ENCODE measurements at regions not wholly inside any gene's neighbourhood (a gene's known extent, or its start where the extent isn't known, plus 50 kb on each side); places are given as distances from the start of the nearest gene placed in this dataset.

GRCh38 chr7:25368599-25369201 lies 140.4 kb upstream of the NPVF start:
- DNase-seq = no peak

- DNase-seq = no peak
Measured at GRCh38 chr7:25369786-25370185, 141.5 kb upstream of the NPVF start.

- DNase-seq = no peak
Measured at GRCh38 chr7:25371972-25372371, 143.7 kb upstream of the NPVF start.

- DNase-seq = no peak
Measured at GRCh38 chr7:25375805-25376600, 147.7 kb upstream of the NPVF start.

GRCh38 chr7:25379351-25380300 lies 151.3 kb upstream of the NPVF start:
- no peak for DNase-seq

- DNase-seq = no peak
Measured at GRCh38 chr7:25381818-25382589, 153.7 kb upstream of the NPVF start.

- DNase-seq = no peak
Measured at GRCh38 chr7:25382869-25383268, 154.6 kb upstream of the NPVF start.

GRCh38 chr7:25383402-25383801 lies 155.1 kb upstream of the NPVF start:
- no peak for DNase-seq

GRCh38 chr7:25384788-25385505 lies 156.7 kb upstream of the NPVF start:
- peak; percentile 18 for DNase-seq

GRCh38 chr7:25385506-25386136 lies 157.3 kb upstream of the NPVF start:
- DNase-seq = no peak

GRCh38 chr7:25386311-25386744 lies 158.0 kb upstream of the NPVF start:
- no peak for DNase-seq

- no peak for DNase-seq
Measured at GRCh38 chr7:25388681-25389080, 160.4 kb upstream of the NPVF start.

- DNase-seq = peak; percentile 57
Measured at GRCh38 chr7:25389489-25390106, 161.3 kb upstream of the NPVF start.

- peak; percentile 39 for DNase-seq
Measured at GRCh38 chr7:25391295-25391861, 163.1 kb upstream of the NPVF start.

- no peak for DNase-seq
Measured at GRCh38 chr7:25391961-25392587, 163.8 kb upstream of the NPVF start.

GRCh38 chr7:25392588-25393338 lies 164.5 kb upstream of the NPVF start:
- DNase-seq = no peak

GRCh38 chr7:25395976-25396375 lies 167.7 kb upstream of the NPVF start:
- DNase-seq = no peak

- no peak for DNase-seq
Measured at GRCh38 chr7:25396668-25397067, 168.4 kb upstream of the NPVF start.

- DNase-seq = no peak
Measured at GRCh38 chr7:25398418-25398817, 170.1 kb upstream of the NPVF start.

Data from NCI-H748 treated with DMSO at 0.1 percent for 48 hours (cell line).